Gastroesophageal sphincter (tissue), 4 donors: ENCODE measurements at regions not wholly inside any gene's neighbourhood (a gene's known extent, or its start where the extent isn't known, plus 50 kb on each side); places are given as distances from the start of the nearest gene placed in this dataset.

ENCODE experiments used
- ATAC-seq: fragments of 150-250 bp; one replicate; pipeline ENCODE4 v1.9.1; 2016; ENCODE audit warnings: mild to moderate bottlenecking, moderate library complexity
- H3K27ac ChIP-seq, 4 donors: fragments of 200-600 bp; sonication (generic) in 3 of 4; 1 replicate in 3 of 4; 2 replicates in 1 of 4; pipeline ENCODE4 v1.5.1; 2016 to 2019
- H3K27me3 ChIP-seq: fragments of 200-600 bp; sonication (generic); one replicate; pipeline ENCODE4 v1.5.1; 2019
- H3K36me3 ChIP-seq, 2 donors: fragments of 200-600 bp; sonication (generic); one replicate each; pipeline ENCODE4 v1.5.1; 2019; ENCODE audit warnings: control low read depth in 1 of 2
- H3K4me1 ChIP-seq, 3 donors: fragments of 200-600 bp; sonication (generic); 1 replicate in 2 of 3; 2 replicates in 1 of 3; pipeline ENCODE4 v1.5.1; 2016 to 2019; ENCODE audit warnings: control low read depth in 2 of 3
- H3K4me3 ChIP-seq, 2 donors: fragments of 200-600 bp; sonication (generic); one replicate each; pipeline ENCODE4 v1.5.1; 2019; ENCODE audit warnings: mild to moderate bottlenecking in 1 of 2, moderate library complexity in 1 of 2
- H3K9me3 ChIP-seq, 3 donors: fragments of 200-600 bp; sonication (generic); one replicate each; pipeline ENCODE4 v1.5.1; 2017 to 2019; ENCODE audit warnings: control low read depth in 2 of 3
- CTCF ChIP-seq, 4 experiments: fragments of 200-600 bp in 2 of 4; fragments of 450-650 bp in 2 of 4; sonication (generic) in 1 of 4; IDR thresholded peaks; one replicate each; pipeline ENCODE4 v1.5.1; 2017 to 2019; ENCODE audit warnings: antibody characterized with exemption in 4 of 4, mild to moderate bottlenecking in 2 of 4, moderate library complexity in 2 of 4
- EP300 ChIP-seq: sonication (generic); formaldehyde crosslinking; IDR thresholded peaks from one replicate; pipeline ENCODE4 v1.6.1; 2017; ENCODE audit warnings: antibody characterized with exemption, mild to moderate bottlenecking
- POLR2A ChIP-seq, 2 donors: fragments of 450-650 bp; IDR thresholded peaks; one replicate each; pipeline ENCODE4 v1.6.1; 2017; ENCODE audit warnings: antibody characterized with exemption in 2 of 2, mild to moderate bottlenecking in 2 of 2, moderate library complexity in 1 of 2
- POLR2AphosphoS5 ChIP-seq: sonication (generic); formaldehyde crosslinking; IDR thresholded peaks from one replicate; pipeline ENCODE4 v1.6.1; 2017; ENCODE audit warnings: antibody characterized with exemption
- WGBS, 2 donors: methylation state at CpG; one replicate each; pipeline ENCODE4 v1.1.5; 2018; ENCODE audit warnings: low coverage in 1 of 2; 5-methylcytosine and 5-hydroxymethylcytosine counted together

GRCh38 chr14:104334424-104335161 lies 196.2 kb downstream of the KIF26A start:
- no peak overlapping the region for H3K4me3 ChIP-seq
- H3K9me3 ChIP-seq, result peaks cover 0 to 36% (median 2%) of the 10 kb centered on the region in 3 donors
- H3K36me3 ChIP-seq, result no peaks in the 10 kb centered on the region
- TF ChIP-seq POLR2AphosphoS5 (no peak), EP300 (no peak), CTCF (IDR thresholded peaks at IDR 0.05) (no peak), POLR2A (IDR thresholded peaks at IDR 0.05) (no peak)
- ATAC-seq, result no peak
- H3K4me1 ChIP-seq, result no peaks in the 10 kb centered on the region
- 79 to 94% methylated on average over 14 to 26 of the region's 31 CpGs for WGBS, 2 donors
- H3K27me3 ChIP-seq, result peaks cover 35% of the 10 kb centered on the region
- no peak overlapping the region for H3K27ac ChIP-seq

GRCh38 chr14:104335176-104335575 lies 196.8 kb downstream of the KIF26A start:
- WGBS, 2 donors, result no CpG with 5 or more reads among the region's 4 CpGs
- Histone ChIP-seq H3K9me3 (peaks cover 0 to 30% (median 0%) of the 10 kb centered on the region in 3 donors), H3K36me3 (no peaks in the 10 kb centered on the region), H3K27me3 (peaks cover 37% of the 10 kb centered on the region), H3K4me1 (no peaks in the 10 kb centered on the region), H3K4me3 (no peak overlapping the region), H3K27ac (no peak overlapping the region)
- TF ChIP-seq POLR2AphosphoS5 (no peak), CTCF (IDR thresholded peaks at IDR 0.05) (no peak), EP300 (no peak), POLR2A (IDR thresholded peaks at IDR 0.05) (no peak)
- no peak for ATAC-seq

GRCh38 chr14:104335611-104336010 lies 197.2 kb downstream of the KIF26A start:
- no peaks in the 10 kb centered on the region for H3K36me3 ChIP-seq
- H3K4me1 ChIP-seq, result no peaks in the 10 kb centered on the region
- no peak overlapping the region for H3K4me3 ChIP-seq
- ATAC-seq, result no peak
- H3K27ac ChIP-seq, result no peak overlapping the region
- TF ChIP-seq POLR2A (IDR thresholded peaks at IDR 0.05) (no peak), POLR2AphosphoS5 (no peak), EP300 (no peak), CTCF (IDR thresholded peaks at IDR 0.05) (no peak)
- WGBS, 2 donors, result 93 to 100% methylated on average over 1 to 3 of the region's 12 CpGs
- H3K9me3 ChIP-seq, result peaks cover 0 to 26% (median 0%) of the 10 kb centered on the region in 3 donors
- H3K27me3 ChIP-seq, result peaks cover 37% of the 10 kb centered on the region

- Histone ChIP-seq H3K36me3 (no peaks in the 10 kb centered on the region), H3K27ac (no peak overlapping the region), H3K4me3 (no peak overlapping the region), H3K4me1 (no peaks in the 10 kb centered on the region), H3K9me3 (peaks cover 0 to 8% (median 0%) of the 10 kb centered on the region in 3 donors), H3K27me3 (peaks cover 46% of the 10 kb centered on the region)
- TF ChIP-seq CTCF (IDR thresholded peaks at IDR 0.05) (no peak), EP300 (no peak), POLR2AphosphoS5 (no peak), POLR2A (IDR thresholded peaks at IDR 0.05) (no peak)
- no peak for ATAC-seq
- 40 to 78% methylated on average over 1 to 4 of the region's 4 CpGs for WGBS, 2 donors
Measured at GRCh38 chr14:104337351-104337750, 199.0 kb downstream of the KIF26A start.

- no peak for ATAC-seq
- H3K27ac ChIP-seq, result no peak overlapping the region
- WGBS, 2 donors, result 58% methylated on average over 1 of the region's 1 CpG; no CpG with 5 or more reads in 1 of the 2 donors
- no peaks in the 10 kb centered on the region for H3K4me1 ChIP-seq
- H3K27me3 ChIP-seq, result peaks cover 50% of the 10 kb centered on the region
- TF ChIP-seq POLR2AphosphoS5 (no peak), CTCF (IDR thresholded peaks at IDR 0.05) (no peak), EP300 (no peak), POLR2A (IDR thresholded peaks at IDR 0.05) (no peak)
- H3K4me3 ChIP-seq, result no peak overlapping the region
- no peaks in the 10 kb centered on the region for H3K36me3 ChIP-seq
- H3K9me3 ChIP-seq, result peaks cover 0 to 7% (median 0%) of the 10 kb centered on the region in 3 donors
Measured at GRCh38 chr14:104339361-104339760, 201.0 kb downstream of the KIF26A start.
